ENCODE measurements at regions not wholly inside any gene's neighbourhood (a gene's known extent, or its start where the extent isn't known, plus 50 kb on each side); places are given as distances from the start of the nearest gene placed in this dataset.
"Not testable (repeated sequence)": the region's sequence is repeated elsewhere in the genome, so short reads cannot be mapped to it uniquely, and the experiment has no call there.

- 59 to 69% methylated on average over 3 of the region's 3 CpGs for WGBS, 2 donors
- intact Hi-C loops (cut with DNase I): no loop called here
- TF ChIP-seq CTCF (IDR thresholded peaks at IDR 0.05): no peak
- no peak for TF ChIP-seq EP300 (IDR thresholded peaks at IDR 0.05)
- no peak for TF ChIP-seq POLR2AphosphoS5 (IDR thresholded peaks at IDR 0.05)
- TF ChIP-seq POLR2A (IDR thresholded peaks at IDR 0.05): no peak
Measured at GRCh38 chr5:39533749-39534148, 109.0 kb upstream of the DAB2 start.

GRCh38 chr5:39532511-39532910 is 107.7 kb upstream of the DAB2 start:
- H3K4me1 ChIP-seq: peaks cover 0 to 16% (median 12%) of the 10 kb centered on the region in 4 donors
- H3K9me3 ChIP-seq: no peaks in the 10 kb centered on the region
- H3K27ac ChIP-seq: no peak overlapping the region
- no peak for TF ChIP-seq CTCF (IDR thresholded peaks at IDR 0.05)
- no peak for TF ChIP-seq POLR2AphosphoS5 (IDR thresholded peaks at IDR 0.05)
- no peak for TF ChIP-seq EP300 (IDR thresholded peaks at IDR 0.05)
- no peak for TF ChIP-seq POLR2A (IDR thresholded peaks at IDR 0.05)
- no peaks in the 10 kb centered on the region for H3K36me3 ChIP-seq
- H3K27me3 ChIP-seq: no peaks in the 10 kb centered on the region
- H3K4me3 ChIP-seq: no peak overlapping the region
- DNase-seq: no peak
- intact Hi-C loops (cut with DNase I): no loop called here

More at GRCh38 chr5:39533749-39534148, 109.0 kb upstream of the DAB2 start:
- peak overlapping the region in 2 of 4 donors; percentile 28 to 31 for H3K27ac ChIP-seq
- no peak overlapping the region for H3K4me3 ChIP-seq
- H3K4me1 ChIP-seq: peaks cover 0 to 16% (median 12%) of the 10 kb centered on the region in 4 donors
- H3K27me3 ChIP-seq: no peaks in the 10 kb centered on the region
- no peak for DNase-seq
- no peaks in the 10 kb centered on the region for H3K36me3 ChIP-seq
- no peaks in the 10 kb centered on the region for H3K9me3 ChIP-seq

- no peaks in the 10 kb centered on the region for H3K27me3 ChIP-seq
- H3K36me3 ChIP-seq: no peaks in the 10 kb centered on the region
- H3K4me1 ChIP-seq: peaks cover 0 to 16% (median 12%) of the 10 kb centered on the region in 4 donors
- no peak overlapping the region for H3K4me3 ChIP-seq
- TF ChIP-seq EP300 (IDR thresholded peaks at IDR 0.05): no peak
- no peak for TF ChIP-seq CTCF (IDR thresholded peaks at IDR 0.05)
- TF ChIP-seq POLR2A (IDR thresholded peaks at IDR 0.05): no peak
- TF ChIP-seq POLR2AphosphoS5 (IDR thresholded peaks at IDR 0.05): no peak
- no peak for DNase-seq
- no peak overlapping the region for H3K27ac ChIP-seq
- no peaks in the 10 kb centered on the region for H3K9me3 ChIP-seq
- intact Hi-C loops (cut with DNase I): no loop called here
Measured at GRCh38 chr5:39531306-39531705, 106.5 kb upstream of the DAB2 start.

- intact Hi-C loops (cut with DNase I): no loop called here
- Histone ChIP-seq H3K27ac (peak overlapping the region; percentile 37 to 59 (median 48)), H3K9me3 (no peaks in the 10 kb centered on the region), H3K4me1 (peaks cover 0 to 9% (median 5%) of the 10 kb centered on the region in 4 donors), H3K4me3 (no peak overlapping the region), H3K36me3 (no peaks in the 10 kb centered on the region), H3K27me3 (no peaks in the 10 kb centered on the region)
- TF ChIP-seq POLR2AphosphoS5 (IDR thresholded peaks at IDR 0.05) (peak in 1 of 4 donors; percentile 24), EP300 (IDR thresholded peaks at IDR 0.05) (peak in 1 of 4 donors; percentile 8), POLR2A (IDR thresholded peaks at IDR 0.05) (no peak), CTCF (IDR thresholded peaks at IDR 0.05) (no peak)
- DNase-seq: no peak
- 11 to 39% methylated on average over 7 of the region's 7 CpGs for WGBS, 2 donors
Measured at GRCh38 chr5:39526914-39527477, 102.2 kb upstream of the DAB2 start.

GRCh38 chr5:39525781-39526180 is 101.0 kb upstream of the DAB2 start:
- H3K9me3 ChIP-seq; H3K36me3 ChIP-seq; H3K27me3 ChIP-seq; intact Hi-C loops (cut with DNase I); H3K4me1 ChIP-seq; H3K4me3 ChIP-seq: not testable (repeated sequence)
- 81 to 87% methylated on average over 7 of the region's 7 CpGs for WGBS, 2 donors
- DNase-seq: peak; percentile 66
- peak in 1 of 4 donors; percentile 36 for TF ChIP-seq POLR2AphosphoS5 (IDR thresholded peaks at IDR 0.05)
- H3K27ac ChIP-seq: peak overlapping the region; percentile 37 to 59 (median 48)
